NT2/D1 (cell line): ENCODE measurements at regions not wholly inside any gene's neighbourhood (a gene's known extent, or its start where the extent isn't known, plus 50 kb on each side); places are given as distances from the start of the nearest gene placed in this dataset.

ENCODE experiments used
- YY1 ChIP-seq: IDR thresholded peaks from 2 replicates; pipeline ENCODE4 v1.6.1; 2011; ENCODE audit not compliant: insufficient read length, insufficient read depth
- ZNF274 ChIP-seq: IDR thresholded peaks from 2 replicates; pipeline ENCODE4 v1.6.1; 2011; ENCODE audit warnings: mild to moderate bottlenecking, low read depth, low read length

GRCh38 chr10:60461688-60462087 lies 72.0 kb upstream of the ANK3 start:
- TF ChIP-seq YY1 (no peak), ZNF274 (no peak)
